ENCODE measurements at regions not wholly inside any gene's neighbourhood (a gene's known extent, or its start where the extent isn't known, plus 50 kb on each side); places are given as distances from the start of the nearest gene placed in this dataset.

- TF ChIP-seq CTCF (conservative IDR thresholded peaks at IDR 0.05; ENCODE audit: low read length), result no peak
- TF ChIP-seq EZH2phosphoT487 (IDR thresholded peaks at IDR 0.05; ENCODE audit: borderline replicate concordance), result no peak
Observed at GRCh38 chrX:104325213-104325585, 70.5 kb upstream of the ESX1 start.
